Esophagus squamous epithelium (tissue), 5 donors: ENCODE measurements at regions not wholly inside any gene's neighbourhood (a gene's known extent, or its start where the extent isn't known, plus 50 kb on each side); places are given as distances from the start of the nearest gene placed in this dataset.

Experiments used
- DNase-seq: peaks from one replicate; lab custom pipeline; 2025; lab: John Stamatoyannopoulos, UW
- H3K27ac ChIP-seq, 4 donors: fragments of 200-600 bp; sonication (generic); one replicate each; pipeline ENCODE4 v1.5.1; 2016 to 2019; ENCODE audit warnings: mild to moderate bottlenecking in 1 of 4
- H3K27me3 ChIP-seq, 4 donors: fragments of 200-600 bp; sonication (generic); 1 replicate in 3 of 4; 2 replicates in 1 of 4; pipeline versions ENCODE4 v1.5.1 to v1.6.0; 2017 to 2021; ENCODE audit warnings: antibody characterized with exemption in 1 of 4
- H3K36me3 ChIP-seq, 3 donors: fragments of 200-600 bp; sonication (generic); one replicate each; pipeline ENCODE4 v1.5.1; 2016 to 2019
- H3K4me1 ChIP-seq, 3 donors: fragments of 200-600 bp; sonication (generic); one replicate each; pipeline ENCODE4 v1.5.1; 2017 to 2019
- H3K4me3 ChIP-seq, 4 donors: fragments of 200-600 bp; sonication (generic); 1 replicate in 3 of 4; 2 replicates in 1 of 4; pipeline ENCODE4 v1.5.1; 2016 to 2019; ENCODE audit warnings: mild to moderate bottlenecking in 2 of 4, moderate library complexity in 1 of 4
- H3K9me3 ChIP-seq, 3 donors: fragments of 200-600 bp; sonication (generic); one replicate each; pipeline ENCODE4 v1.5.1; 2016 to 2019
- CTCF ChIP-seq, 6 experiments: fragments of 450-650 bp in 4 of 6; fragments of 200-600 bp in 2 of 6; sonication (generic) in 2 of 6; IDR thresholded peaks; one replicate each; pipeline ENCODE4 v1.5.1; 2016 to 2019; ENCODE audit warnings: antibody characterized with exemption in 6 of 6, mild to moderate bottlenecking in 4 of 6, moderate library complexity in 4 of 6
- POLR2A ChIP-seq, 4 donors: fragments of 450-650 bp; IDR thresholded peaks; one replicate each; pipeline ENCODE4 v1.6.1; 2017; ENCODE audit warnings: antibody characterized with exemption in 4 of 4, mild to moderate bottlenecking in 4 of 4, moderate library complexity in 3 of 4
- WGBS, 2 donors: methylation state at CpG; one replicate each; pipeline ENCODE4 v1.1.5; 2018; 5-methylcytosine and 5-hydroxymethylcytosine counted together
- intact Hi-C: fragments of 100-400 bp; cut with DNase I; formaldehyde crosslinking; loops from one replicate; pipeline ENCODE4 v1.15.0; 2022
- donor health status: DM: yes; HTN: yes; CAD: no.

- intact Hi-C loops = no loop called here
- DNase-seq = no peak
- H3K27me3 ChIP-seq = no peaks in the 10 kb centered on the region
- TF ChIP-seq POLR2A (IDR thresholded peaks at IDR 0.05) (no peak), CTCF (IDR thresholded peaks at IDR 0.05) (no peak)
- no peak overlapping the region for H3K27ac ChIP-seq
- H3K36me3 ChIP-seq = no peaks in the 10 kb centered on the region
- H3K9me3 ChIP-seq = peaks cover 0 to 7% (median 0%) of the 10 kb centered on the region in 3 donors
- no peaks in the 10 kb centered on the region for H3K4me1 ChIP-seq
- no peak overlapping the region for H3K4me3 ChIP-seq
Measured at GRCh38 chr6:24019393-24019792, 106.6 kb upstream of the NRSN1 start.

- 62 to 70% methylated on average over 5 of the region's 5 CpGs for WGBS, 2 donors
- no peak for DNase-seq
Measured at GRCh38 chr6:24019830-24020229, 106.2 kb upstream of the NRSN1 start.

GRCh38 chr6:24026050-24026449 lies 100.0 kb upstream of the NRSN1 start:
- Histone ChIP-seq H3K4me1 (no peaks in the 10 kb centered on the region), H3K36me3 (no peaks in the 10 kb centered on the region), H3K27me3 (no peaks in the 10 kb centered on the region), H3K27ac (no peak overlapping the region), H3K9me3 (no peaks in the 10 kb centered on the region), H3K4me3 (no peak overlapping the region)
- no peak for TF ChIP-seq CTCF (IDR thresholded peaks at IDR 0.05)
- WGBS, 2 donors = 35 to 50% methylated on average over 1 of the region's 1 CpG
- no peak for DNase-seq
- intact Hi-C loops = no loop called here

More at GRCh38 chr6:24019830-24020229, 106.2 kb upstream of the NRSN1 start:
- H3K4me3 ChIP-seq = no peak overlapping the region
- intact Hi-C loops = no loop called here
- TF ChIP-seq CTCF (IDR thresholded peaks at IDR 0.05) = no peak
- no peak for TF ChIP-seq POLR2A (IDR thresholded peaks at IDR 0.05)
- H3K9me3 ChIP-seq = peaks cover 0 to 7% (median 0%) of the 10 kb centered on the region in 3 donors
- H3K27me3 ChIP-seq = no peaks in the 10 kb centered on the region
- no peaks in the 10 kb centered on the region for H3K4me1 ChIP-seq
- H3K27ac ChIP-seq = no peak overlapping the region
- H3K36me3 ChIP-seq = no peaks in the 10 kb centered on the region

- H3K9me3 ChIP-seq = no peaks in the 10 kb centered on the region
- no peaks in the 10 kb centered on the region for H3K27me3 ChIP-seq
- TF ChIP-seq CTCF (IDR thresholded peaks at IDR 0.05) (no peak), POLR2A (IDR thresholded peaks at IDR 0.05) (no peak)
- no peak overlapping the region for H3K27ac ChIP-seq
- intact Hi-C loops = no loop called here
- no peaks in the 10 kb centered on the region for H3K36me3 ChIP-seq
- 73 to 80% methylated on average over 2 of the region's 2 CpGs for WGBS, 2 donors
- no peak for DNase-seq
- no peaks in the 10 kb centered on the region for H3K4me1 ChIP-seq
- H3K4me3 ChIP-seq = no peak overlapping the region
Measured at GRCh38 chr6:24031496-24031895, 94.5 kb upstream of the NRSN1 start.

GRCh38 chr6:24032896-24033688 lies 92.9 kb upstream of the NRSN1 start:
- 37 to 48% methylated on average over 4 of the region's 4 CpGs for WGBS, 2 donors
- Histone ChIP-seq H3K4me1 (no peaks in the 10 kb centered on the region), H3K27me3 (no peaks in the 10 kb centered on the region), H3K9me3 (no peaks in the 10 kb centered on the region), H3K27ac (no peak overlapping the region), H3K4me3 (no peak overlapping the region), H3K36me3 (no peaks in the 10 kb centered on the region)
- TF ChIP-seq POLR2A (IDR thresholded peaks at IDR 0.05) (no peak), CTCF (IDR thresholded peaks at IDR 0.05) (no peak)
- intact Hi-C loops = no loop called here
- no peak for DNase-seq
